ENCODE measurements at regions not wholly inside any gene's neighbourhood (a gene's known extent, or its start where the extent isn't known, plus 50 kb on each side); places are given as distances from the start of the nearest gene placed in this dataset.

- Histone ChIP-seq H3K56ac (ENCODE audit: extremely low read depth, insufficient read depth, low read length) (no peak overlapping the region), H4K91ac (ENCODE audit: insufficient read depth, low read depth, low read length) (no peak overlapping the region), H3K36me3 (ENCODE audit: control insufficient read depth, insufficient read depth, low read length) (no peaks in the 10 kb centered on the region), H3K27ac (ENCODE audit: insufficient read depth, low read length) (no peak overlapping the region), H4K8ac (ENCODE audit: low read depth in 2 of 2, low read length in 2 of 2) (no peak overlapping the region), H2BK20ac (ENCODE audit: low read depth, low read length) (no peak overlapping the region), H4K5ac (ENCODE audit: low read depth, low read length) (no peak overlapping the region), H2AFZ (replicated peaks; ENCODE audit: low read length, poor library complexity) (no peak overlapping the region), H2BK120ac (ENCODE audit: low read depth, low read length) (no peak overlapping the region), H3K9ac (ENCODE audit: low read depth, low read length) (no peak overlapping the region), H3K4me2 (ENCODE audit: low read depth, low read length) (no peak overlapping the region), H3K23ac (ENCODE audit: low read depth, low read length) (no peak overlapping the region), H3K4ac (ENCODE audit: low read depth, low read length) (no peak overlapping the region), H4K20me1 (ENCODE audit: insufficient read depth, low read length) (no peaks in the 10 kb centered on the region), H3K14ac (replicated peaks; ENCODE audit: low read depth, low read length) (no peak overlapping the region), H3K79me1 (ENCODE audit: low read depth in 1 of 2, low read length in 2 of 2) (no peaks in the 10 kb centered on the region), H3K18ac (ENCODE audit: low read depth, low read length) (no peak overlapping the region), H2BK5ac (ENCODE audit: low read depth, low read length, poor library complexity, severe bottlenecking) (no peak overlapping the region), H2AK9ac (replicated peaks; ENCODE audit: low read depth, low read length, poor library complexity) (no peak overlapping the region), H3K4me1 (ENCODE audit: control insufficient read depth, insufficient read depth, low read length) (no peaks in the 10 kb centered on the region), H2BK15ac (ENCODE audit: low read depth, low read length) (no peak overlapping the region), H3K9me1 (ENCODE audit: insufficient read depth, low read length) (no peaks in the 10 kb centered on the region), H2AK5ac (ENCODE audit: low read depth, low read length) (no peak overlapping the region), H3K4me3 (ENCODE audit: insufficient read depth, low read depth, low read length) (no peak overlapping the region), H3K9me3 (ENCODE audit: control insufficient read depth, insufficient read depth, low read length) (no peaks in the 10 kb centered on the region), H3K27me3 (ENCODE audit: control insufficient read depth, insufficient read depth, low read length) (no peaks in the 10 kb centered on the region)
- DNase-seq (no peak), ATAC-seq (ENCODE audit: low read depth) (no peak)
- dilution Hi-C loops (cut with HindIII; ENCODE audit: low sequenced_read_pairs, unreplicated experiment): no loop called here
- in situ Hi-C loops (cut with MboI; ENCODE audit: low sequenced_read_pairs): no loop called here
- POLR2A ChIA-PET (ENCODE audit: unreplicated experiment): no interaction called here
- no TSS peak for BruUV-seq (replicated peaks)
- intact Hi-C loops (cut with micrococcal nuclease): no loop called here
- TF ChIP-seq CEBPB (IDR thresholded peaks at IDR 0.05; ENCODE audit: low read depth, low read length) (no peak), MXI1 (IDR thresholded peaks at IDR 0.05; ENCODE audit: borderline replicate concordance, low read depth, low read length) (no peak), MAZ (IDR thresholded peaks at IDR 0.05; ENCODE audit: borderline replicate concordance, low read depth, low read length) (no peak), RCOR1 (IDR thresholded peaks at IDR 0.05; ENCODE audit: insufficient replicate concordance, low read length) (no peak), POLR2A (IDR thresholded peaks at IDR 0.05; ENCODE audit: low read depth, low read length) (no peak), MAFK (IDR thresholded peaks at IDR 0.05; ENCODE audit: low read depth, low read length) (no peak), CHD1 (IDR thresholded peaks at IDR 0.05; ENCODE audit: low read depth, low read length) (no peak), CTCF (conservative IDR thresholded peaks at IDR 0.05; ENCODE audit: low read depth, low read length) (no peak), RFX5 (IDR thresholded peaks at IDR 0.05; ENCODE audit: low read depth, low read length) (no peak), BHLHE40 (IDR thresholded peaks at IDR 0.05; ENCODE audit: low read depth, low read length) (no peak), NFE2L2 (IDR thresholded peaks at IDR 0.05; ENCODE audit: low read depth, low read length) (no peak), RAD21 (IDR thresholded peaks at IDR 0.05; ENCODE audit: low read length) (no peak)
- TF ChIP-seq, protein P1, sequence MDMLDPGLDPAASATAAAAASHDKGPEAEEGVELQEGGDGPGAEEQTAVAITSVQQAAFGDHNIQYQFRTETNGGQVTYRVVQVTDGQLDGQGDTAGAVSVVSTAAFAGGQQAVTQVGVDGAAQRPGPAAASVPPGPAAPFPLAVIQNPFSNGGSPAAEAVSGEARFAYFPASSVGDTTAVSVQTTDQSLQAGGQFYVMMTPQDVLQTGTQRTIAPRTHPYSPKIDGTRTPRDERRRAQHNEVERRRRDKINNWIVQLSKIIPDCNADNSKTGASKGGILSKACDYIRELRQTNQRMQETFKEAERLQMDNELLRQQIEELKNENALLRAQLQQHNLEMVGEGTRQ (IDR thresholded peaks at IDR 0.05; ENCODE audit: low read depth, low read length): no peak
- WGBS, 2 experiments (ENCODE audit: extremely low coverage in 2 of 2, insufficient read length in 1 of 2): no CpG with 5 or more reads among the region's 2 CpGs
- CTCF ChIA-PET: no interaction called here
Measured at GRCh38 chr14:57921377-57921776, 55.5 kb upstream of the SLC35F4 start.
